GM13977 (cell line): ENCODE measurements at regions not wholly inside any gene's neighbourhood (a gene's known extent, or its start where the extent isn't known, plus 50 kb on each side); places are given as distances from the start of the nearest gene placed in this dataset.
"Not testable (repeated sequence)": the region's sequence is repeated elsewhere in the genome, so short reads cannot be mapped to it uniquely, and the experiment has no call there.

Experiments
- DNase-seq: peaks from one replicate; pipeline ENCODE4 v3.0.0; 2012; ENCODE audit warnings: low spot score
- in situ Hi-C: fragments of 300-500 bp; cut with MboI; formaldehyde crosslinking; loops from one replicate; pipeline ENCODE4 v1.12.0; 2022; ENCODE audit warnings: low sequenced_read_pairs, low pct_unique_long_range_greater_than_20kb, mixed read lengths, inconsistent platforms; ENCODE audit not compliant: unreplicated experiment
- TF ChIP-seq, protein P1 (sequence below): IDR thresholded peaks from 2 replicates; pipeline ENCODE4 v1.5.1; 2012; ENCODE audit warnings: mild to moderate bottlenecking, control low read depth; ENCODE audit not compliant: insufficient read depth; ENCODE audit errors: extremely low read depth, missing control alignments

DNA sequence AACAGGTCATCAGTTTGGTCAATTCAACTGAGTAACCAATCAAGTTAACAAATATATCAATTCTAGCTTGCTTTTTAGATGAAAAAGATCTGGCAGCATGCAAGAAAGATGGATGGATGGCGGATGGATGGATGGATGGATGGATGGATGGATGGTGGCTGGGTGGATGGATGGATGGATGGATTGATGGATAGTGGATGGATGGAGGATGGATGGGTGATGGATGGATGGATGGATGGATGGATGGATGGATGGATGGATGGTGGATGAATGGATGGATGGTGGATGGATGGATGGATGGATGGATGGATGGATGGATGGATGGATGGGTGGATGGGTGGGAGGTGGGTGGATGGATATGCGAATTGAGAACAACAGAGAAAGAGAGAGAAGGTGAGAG lies 303.7 kb upstream of the IGF1R start:
- DNase-seq = no peak
- in situ Hi-C loops = no loop called here
- TF ChIP-seq, protein P1, sequence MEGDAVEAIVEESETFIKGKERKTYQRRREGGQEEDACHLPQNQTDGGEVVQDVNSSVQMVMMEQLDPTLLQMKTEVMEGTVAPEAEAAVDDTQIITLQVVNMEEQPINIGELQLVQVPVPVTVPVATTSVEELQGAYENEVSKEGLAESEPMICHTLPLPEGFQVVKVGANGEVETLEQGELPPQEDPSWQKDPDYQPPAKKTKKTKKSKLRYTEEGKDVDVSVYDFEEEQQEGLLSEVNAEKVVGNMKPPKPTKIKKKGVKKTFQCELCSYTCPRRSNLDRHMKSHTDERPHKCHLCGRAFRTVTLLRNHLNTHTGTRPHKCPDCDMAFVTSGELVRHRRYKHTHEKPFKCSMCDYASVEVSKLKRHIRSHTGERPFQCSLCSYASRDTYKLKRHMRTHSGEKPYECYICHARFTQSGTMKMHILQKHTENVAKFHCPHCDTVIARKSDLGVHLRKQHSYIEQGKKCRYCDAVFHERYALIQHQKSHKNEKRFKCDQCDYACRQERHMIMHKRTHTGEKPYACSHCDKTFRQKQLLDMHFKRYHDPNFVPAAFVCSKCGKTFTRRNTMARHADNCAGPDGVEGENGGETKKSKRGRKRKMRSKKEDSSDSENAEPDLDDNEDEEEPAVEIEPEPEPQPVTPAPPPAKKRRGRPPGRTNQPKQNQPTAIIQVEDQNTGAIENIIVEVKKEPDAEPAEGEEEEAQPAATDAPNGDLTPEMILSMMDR = no peak

DNA sequence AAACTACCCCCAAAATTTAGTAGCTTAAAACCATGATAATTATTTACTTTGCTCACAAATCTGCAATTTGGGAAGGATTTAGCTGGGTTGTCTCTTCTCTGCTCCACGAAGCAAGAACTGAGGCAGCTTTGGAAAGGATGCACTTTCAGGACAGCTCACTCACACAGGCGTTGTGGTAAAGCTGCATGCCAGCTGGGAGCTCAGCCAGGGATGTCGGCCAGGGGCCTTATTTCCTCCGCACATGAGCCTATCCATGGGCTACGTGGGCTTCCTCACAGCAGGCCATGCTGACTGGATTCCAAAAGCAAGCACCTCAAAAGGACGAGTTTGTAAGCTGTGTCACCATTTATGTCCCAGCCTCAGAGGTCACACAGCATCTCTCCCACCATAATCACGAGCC lies 301.3 kb upstream of the IGF1R start:
- no peak for DNase-seq

GRCh38 chr15:98347866-98348265 lies 300.5 kb upstream of the IGF1R start:
- no peak for DNase-seq
- in situ Hi-C loops = no loop called here
- TF ChIP-seq, protein P1 = no peak

More for the DNA sequence above, 301.3 kb upstream of the IGF1R start:
- in situ Hi-C loops = no loop called here
- TF ChIP-seq, protein P1 = no peak

GRCh38 chr15:98350276-98350675 lies 298.1 kb upstream of the IGF1R start:
- in situ Hi-C loops = no loop called here
- no peak for DNase-seq
- TF ChIP-seq, protein P1 = no peak

- in situ Hi-C loops = not testable (repeated sequence)
Observed at GRCh38 chr15:98358274-98358673, 290.1 kb upstream of the IGF1R start.

DNA sequence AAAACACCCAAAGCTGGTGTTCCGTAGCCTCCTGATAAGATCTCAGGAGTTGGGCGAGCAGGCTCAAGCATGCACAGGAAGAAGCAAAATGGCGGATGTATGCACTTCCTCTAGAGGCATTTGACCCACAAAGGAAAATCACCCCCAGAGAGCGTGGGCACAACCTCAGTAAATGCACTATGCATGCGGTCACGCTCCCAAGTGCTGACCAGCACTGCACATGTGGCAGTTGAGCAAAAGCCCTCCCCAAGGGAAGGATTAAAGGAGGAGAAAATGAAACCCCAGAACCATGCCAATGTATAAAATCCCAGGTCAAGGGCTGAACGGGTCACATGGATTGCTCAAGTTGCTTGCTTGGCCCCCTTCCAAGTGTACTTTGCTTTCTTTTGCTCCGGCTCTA lies 289.4 kb upstream of the IGF1R start:
- TF ChIP-seq, protein P1 = no peak
- in situ Hi-C loops = no loop called here
- DNase-seq = no peak

More at GRCh38 chr15:98358274-98358673, 290.1 kb upstream of the IGF1R start:
- not testable (repeated sequence) for DNase-seq

DNA sequence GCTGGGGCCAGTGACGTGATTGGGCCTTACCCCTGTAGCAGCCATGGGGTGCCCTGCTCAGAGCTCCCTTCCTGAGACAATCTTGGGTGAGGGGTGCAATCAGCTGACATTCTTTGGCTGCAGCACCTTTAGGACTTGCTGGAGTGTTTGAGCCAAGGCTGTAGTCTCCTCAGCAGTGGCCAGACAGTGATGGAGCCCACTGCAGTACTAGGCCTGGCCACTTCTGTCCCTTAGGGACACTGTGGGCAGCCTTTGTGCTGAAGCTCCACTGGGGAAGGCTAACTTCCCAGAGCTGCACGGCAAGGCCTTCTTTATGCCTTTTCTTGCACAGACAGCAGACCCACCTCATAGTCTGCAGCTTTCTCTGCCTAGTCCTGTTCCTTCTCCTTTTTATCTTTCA lies 284.9 kb upstream of the IGF1R start:
- in situ Hi-C loops = no loop called here
- TF ChIP-seq, protein P1 = no peak
- no peak for DNase-seq
